HG03097 (cell line): ENCODE measurements at regions not wholly inside any gene's neighbourhood (a gene's known extent, or its start where the extent isn't known, plus 50 kb on each side); places are given as distances from the start of the nearest gene placed in this dataset.

ENCODE experiments used
- ATAC-seq: cut with Tn5 transposase; IDR thresholded peaks from one replicate; pipeline ENCODE4 v1.9.1; 2021; ENCODE audit not compliant: unreplicated experiment, low FRiP score

- no peak for ATAC-seq
Measured at GRCh38 chr18:53677480-53677879, 547.0 kb downstream of the MBD2 start.

- no peak for ATAC-seq
Measured at GRCh38 chr18:53665701-53666100, 558.8 kb downstream of the MBD2 start.

DNA sequence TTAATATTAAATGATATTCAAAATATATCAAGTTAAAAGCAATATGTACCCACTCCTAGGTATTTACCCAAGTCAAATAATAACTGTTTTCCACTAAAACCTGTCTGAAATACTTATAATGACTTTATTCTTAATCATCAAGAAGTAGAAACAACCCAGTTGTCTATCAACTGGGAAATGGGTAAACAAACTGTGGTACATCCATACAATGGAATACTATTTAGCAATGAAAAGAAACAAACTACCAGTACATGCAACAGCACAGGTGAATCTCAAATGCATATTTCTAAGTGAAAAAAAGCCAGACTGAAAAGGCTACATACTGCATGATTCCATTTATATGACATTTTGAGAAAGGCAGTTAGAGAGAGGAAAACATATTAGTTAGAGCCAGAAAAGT, 559.9 kb downstream of the MBD2 start:
- ATAC-seq, result no peak

DNA sequence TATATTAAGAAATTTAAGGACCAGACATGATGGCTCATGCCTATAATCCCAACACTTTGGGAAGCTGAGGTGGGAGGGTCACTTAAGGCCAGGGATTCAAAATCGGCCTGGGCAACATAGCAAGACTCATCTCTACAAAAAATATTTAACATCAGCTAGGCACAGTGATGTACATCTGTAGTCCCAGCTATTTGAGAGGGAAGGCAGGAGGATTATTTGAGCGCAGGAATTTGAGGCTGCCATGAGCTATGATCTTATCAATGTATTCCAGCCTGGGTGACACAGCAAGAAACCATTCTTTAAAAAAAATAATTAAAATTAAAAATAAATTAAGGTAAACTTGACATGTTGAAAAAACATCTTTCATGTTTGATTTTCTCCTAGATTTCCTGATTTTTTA, 564.2 kb downstream of the MBD2 start:
- no peak for ATAC-seq

DNA sequence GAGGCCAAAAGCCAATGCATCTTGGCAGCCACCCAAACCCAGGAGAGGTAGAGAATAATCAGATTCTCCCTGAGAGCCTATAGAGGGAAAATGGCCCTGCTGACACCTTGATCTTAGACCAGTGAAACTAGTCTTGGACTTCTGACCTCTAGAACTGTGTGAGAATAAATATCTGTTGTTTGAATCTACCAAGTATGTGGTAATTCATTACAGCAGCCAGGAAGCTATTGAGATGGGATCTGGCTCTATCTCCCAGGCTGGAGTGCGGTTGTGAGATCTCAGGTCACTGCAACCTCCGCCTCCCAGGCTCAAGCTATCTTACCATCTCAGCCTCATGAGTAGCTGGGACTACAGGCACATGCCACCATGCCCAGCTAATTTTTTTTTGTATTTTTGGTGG, 567.2 kb downstream of the MBD2 start:
- no peak for ATAC-seq

DNA sequence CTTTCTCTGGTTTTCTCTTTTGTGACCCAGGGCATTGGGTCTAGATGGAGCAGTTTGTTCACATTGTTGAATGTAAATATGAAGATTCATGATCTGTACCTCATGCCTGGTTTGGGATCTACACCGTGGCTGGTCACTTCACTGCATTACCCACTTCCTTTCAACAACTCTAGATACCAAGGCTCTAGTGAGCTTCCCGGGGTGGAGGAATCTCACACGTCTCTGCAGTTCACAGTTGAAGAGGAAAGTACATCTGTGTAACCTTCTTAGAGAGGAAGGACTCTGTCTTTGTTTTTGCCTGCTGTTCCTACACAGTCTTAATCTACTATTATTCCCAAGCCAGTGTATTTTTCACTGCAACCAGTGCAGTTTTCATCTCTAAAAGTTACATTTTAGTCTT, 574.8 kb downstream of the MBD2 start:
- no peak for ATAC-seq

DNA sequence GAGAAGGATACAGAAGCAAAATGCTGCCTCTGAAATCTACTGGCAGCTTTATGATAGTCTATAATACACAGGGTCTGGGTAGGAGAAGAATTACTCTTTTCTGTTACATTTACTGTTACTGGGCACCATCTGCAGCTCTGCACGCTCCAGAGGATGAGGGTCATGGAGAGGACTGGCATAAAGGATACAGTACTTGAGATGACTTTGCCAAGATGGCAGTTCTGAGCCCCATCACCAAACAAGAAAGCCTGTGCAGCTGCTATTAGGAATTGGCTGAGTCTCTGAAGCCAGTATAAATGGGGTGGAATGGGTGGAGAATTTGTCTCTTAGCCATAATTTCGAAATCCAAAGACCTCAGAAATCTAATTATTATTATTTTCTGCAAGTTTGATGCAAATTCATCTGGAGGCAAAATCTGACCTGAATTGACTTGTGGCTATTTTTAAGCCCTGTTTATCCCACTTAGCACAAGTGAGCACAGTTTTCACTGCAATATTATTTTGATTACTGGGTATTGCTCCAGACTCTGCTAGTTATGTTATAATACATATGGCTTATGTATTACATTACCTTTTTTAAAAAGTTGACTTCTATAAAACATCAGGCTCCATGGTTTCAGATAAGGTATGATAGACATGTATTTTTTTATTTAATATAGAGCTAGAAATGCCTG, 579.5 kb downstream of the MBD2 start:
- ATAC-seq, result no peak

- ATAC-seq, result no peak
Measured at GRCh38 chr18:53639687-53640086, 584.8 kb downstream of the MBD2 start.

DNA sequence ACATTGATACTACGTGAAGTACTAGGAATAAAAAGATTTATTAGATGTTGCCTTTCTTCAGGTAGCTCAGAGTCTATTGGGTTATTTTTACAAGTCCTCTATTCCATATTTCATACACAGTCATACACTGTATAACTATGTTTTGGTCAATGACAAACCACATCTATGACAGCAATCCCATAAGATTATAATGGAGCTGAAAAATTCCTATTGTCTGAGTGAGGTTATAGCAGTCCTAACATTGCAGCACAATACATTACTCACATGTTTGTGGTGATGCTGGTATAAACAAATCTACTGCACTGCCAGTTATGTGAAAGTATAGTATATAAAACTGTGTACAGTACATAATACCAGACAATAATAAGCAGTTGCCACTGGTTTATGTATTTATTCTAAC, 595.1 kb downstream of the MBD2 start:
- ATAC-seq, result no peak

- ATAC-seq, result no peak
Measured at GRCh38 chr18:53625997-53626599, 598.4 kb downstream of the MBD2 start.

- no peak for ATAC-seq
Measured at GRCh38 chr18:53610957-53611356, 613.5 kb downstream of the MBD2 start.

DNA sequence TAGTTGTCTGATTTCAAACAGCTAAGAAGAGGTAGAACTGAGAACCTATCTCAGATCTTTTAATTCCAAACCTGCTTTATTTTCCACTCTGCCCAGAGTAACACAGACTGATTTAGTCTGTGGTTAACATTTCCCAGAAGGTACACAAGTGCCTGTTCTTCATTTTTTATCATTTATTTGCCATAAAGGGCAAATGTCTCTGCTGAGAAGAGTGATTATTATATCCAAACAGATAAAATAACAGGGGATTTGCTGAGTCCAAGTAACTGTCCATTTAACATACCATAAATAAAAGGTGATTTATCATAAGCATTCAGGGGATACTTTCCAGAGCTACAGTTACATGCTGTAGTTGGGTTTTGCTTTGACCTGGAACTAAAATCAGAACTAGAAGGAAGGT, 617.7 kb downstream of the MBD2 start:
- ATAC-seq, result no peak

DNA sequence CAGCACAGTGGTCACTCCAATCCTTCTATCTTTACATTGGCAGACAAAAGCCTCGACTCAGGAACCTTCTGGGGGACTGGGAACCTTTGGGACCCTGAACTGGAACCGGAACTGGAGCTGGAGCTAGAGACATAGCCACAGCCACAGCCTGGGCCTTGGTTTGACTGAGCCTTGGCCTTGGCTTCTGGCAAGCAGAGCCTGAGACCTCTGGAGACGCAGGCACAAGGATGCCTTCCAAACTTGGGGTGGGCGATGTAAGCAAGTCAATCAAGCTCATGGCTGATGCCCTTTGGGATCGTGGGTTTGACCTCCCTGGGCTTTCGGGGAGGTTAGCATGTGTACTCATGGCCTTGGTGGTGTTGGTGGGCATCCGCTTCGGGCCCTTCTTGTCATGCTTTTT, 619.3 kb downstream of the MBD2 start:
- no peak for ATAC-seq

DNA sequence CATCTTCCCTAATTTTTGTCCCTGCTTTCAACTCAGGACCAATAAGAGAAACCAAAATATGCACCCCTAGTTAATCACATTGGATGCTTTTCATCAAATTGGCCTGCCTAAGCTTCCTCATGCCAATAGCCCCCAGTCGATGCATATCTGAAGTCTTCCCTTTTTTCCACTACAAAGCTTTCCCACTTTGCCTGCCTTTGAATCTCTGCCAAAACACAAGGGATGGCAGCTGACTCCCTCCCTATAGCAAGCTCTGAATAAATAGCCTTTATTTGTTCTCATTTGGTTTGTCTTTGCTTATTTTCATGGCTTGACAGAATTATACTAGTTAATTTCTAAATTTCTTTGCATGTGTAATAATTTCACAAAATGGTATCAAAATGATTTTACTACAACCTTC, 621.2 kb downstream of the MBD2 start:
- ATAC-seq, result no peak

DNA sequence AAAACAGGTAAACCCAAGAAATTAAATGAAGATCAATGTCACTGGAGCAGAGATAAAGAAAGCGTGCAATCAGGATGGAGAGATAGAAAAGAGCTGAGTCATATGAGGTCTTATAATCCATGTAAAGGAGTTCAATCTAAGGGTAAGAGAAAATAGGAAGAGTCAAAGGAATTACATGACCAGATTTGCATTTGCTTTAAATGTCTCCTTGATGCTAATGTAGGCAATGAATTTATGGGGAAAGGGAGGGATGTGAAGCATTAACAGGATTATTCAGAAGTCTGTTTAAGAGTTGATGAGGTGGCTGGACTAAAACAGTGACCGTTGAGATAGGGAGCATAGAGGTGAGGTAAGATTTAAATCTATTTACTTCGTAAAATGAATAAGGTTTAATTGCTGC, 623.1 kb downstream of the MBD2 start:
- ATAC-seq, result no peak

DNA sequence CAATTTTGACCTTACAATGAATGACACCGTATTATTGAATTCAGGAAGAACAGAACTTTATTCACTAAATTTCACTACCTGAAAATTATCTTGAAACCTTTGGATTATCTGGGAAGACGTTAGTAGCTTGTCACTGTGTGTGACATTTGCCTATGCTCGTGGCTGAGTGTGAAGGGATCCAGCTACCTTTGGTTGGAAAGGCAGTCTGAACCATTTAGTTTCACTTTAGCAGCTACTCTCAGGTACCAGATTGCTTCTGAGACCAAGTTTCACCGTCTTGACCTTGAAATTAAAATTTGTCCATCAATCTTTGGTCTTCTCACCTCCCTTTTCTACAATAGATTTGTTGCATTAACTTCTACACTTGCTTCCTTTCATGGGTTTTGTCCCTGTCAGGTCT, 637.5 kb downstream of the MBD2 start:
- ATAC-seq, result no peak
